GM23248 (cell line): ENCODE measurements at regions not wholly inside any gene's neighbourhood (a gene's known extent, or its start where the extent isn't known, plus 50 kb on each side); places are given as distances from the start of the nearest gene placed in this dataset.

Experiments
- DNase-seq: peaks from one replicate; pipeline ENCODE4 v3.0.0-alpha.2; 2015
- H2AFZ ChIP-seq: fragments of 200-600 bp; sonication (generic); 2 replicates; pipeline ENCODE4 v1.6.1; 2016; ENCODE audit warnings: antibody characterized with exemption
- H3F3A ChIP-seq: fragments of 200-600 bp; sonication (generic); 2 replicates; pipeline ENCODE4 v1.6.1; 2016; ENCODE audit warnings: mild to moderate bottlenecking, antibody characterized with exemption, mixed run types; ENCODE audit not compliant: insufficient read depth
- H3K27ac ChIP-seq: fragments of 200-600 bp; sonication (generic); 2 replicates; pipeline ENCODE4 v1.5.1; 2016; ENCODE audit warnings: mild to moderate bottlenecking
- H3K27me3 ChIP-seq: fragments of 200-600 bp; sonication (generic); replicated peaks from 2 replicates; pipeline ENCODE4 v1.6.1; 2016; ENCODE audit warnings: mild to moderate bottlenecking; ENCODE audit not compliant: insufficient read depth
- H3K36me3 ChIP-seq: fragments of 200-600 bp; sonication (generic); 2 replicates; pipeline ENCODE4 v1.6.1; 2016; ENCODE audit warnings: low read depth, mild to moderate bottlenecking
- H3K4me1 ChIP-seq: fragments of 200-600 bp; sonication (generic); 2 replicates; pipeline ENCODE4 v1.6.1; 2016; ENCODE audit warnings: mild to moderate bottlenecking; ENCODE audit not compliant: insufficient read depth
- H3K4me2 ChIP-seq: fragments of 200-600 bp; sonication (generic); one replicate; pipeline ENCODE4 v1.6.1; 2016; ENCODE audit warnings: mild to moderate bottlenecking; ENCODE audit not compliant: unreplicated experiment
- H3K4me3 ChIP-seq: fragments of 200-600 bp; sonication (generic); 2 replicates; pipeline ENCODE4 v1.5.1; 2016; ENCODE audit warnings: mild to moderate bottlenecking
- H3K79me2 ChIP-seq: fragments of 200-600 bp; sonication (generic); 2 replicates; pipeline ENCODE4 v1.6.1; 2016; ENCODE audit warnings: mild to moderate bottlenecking; ENCODE audit not compliant: insufficient read depth
- H3K9ac ChIP-seq: fragments of 200-600 bp; sonication (generic); 2 replicates; pipeline ENCODE4 v1.6.1; 2016; ENCODE audit warnings: mild to moderate bottlenecking
- H3K9me2 ChIP-seq: fragments of 200-600 bp; sonication (generic); 2 replicates; pipeline ENCODE4 v1.6.1; 2016; ENCODE audit warnings: mixed run types, mild to moderate bottlenecking, moderate library complexity; ENCODE audit not compliant: insufficient read depth
- H3K9me3 ChIP-seq: fragments of 200-600 bp; sonication (generic); one replicate; pipeline ENCODE4 v1.6.1; 2017; ENCODE audit warnings: low read depth
- H4K20me1 ChIP-seq: fragments of 200-600 bp; sonication (generic); 2 replicates; pipeline ENCODE4 v1.6.0; 2016; ENCODE audit not compliant: insufficient read depth
- EZH2 ChIP-seq: fragments of 200-600 bp; sonication (generic); IDR thresholded peaks from 2 replicates; pipeline ENCODE4 v1.6.1; 2018; ENCODE audit warnings: antibody characterized with exemption, mild to moderate bottlenecking; ENCODE audit not compliant: insufficient read depth, poor library complexity, severe bottlenecking
- EZH2phosphoT487 ChIP-seq: fragments of 200-600 bp; sonication (generic); IDR thresholded peaks from 2 replicates; pipeline ENCODE4 v1.6.1; 2018; ENCODE audit warnings: antibody characterized with exemption, moderate library complexity, mild to moderate bottlenecking, low read depth; ENCODE audit not compliant: insufficient read depth
- WGBS, 2 experiments: methylation state at CpG; one replicate each; pipeline ENCODE4 v1.1.6; 2015 to 2017; ENCODE audit warnings: low lambda C conversion rate in 2 of 2, low coverage in 1 of 2; ENCODE audit errors: missing lambda C conversion rate in 2 of 2; 5-methylcytosine and 5-hydroxymethylcytosine counted together
- in situ Hi-C: fragments of 300-500 bp; cut with MboI; formaldehyde crosslinking; loops from 2 replicates; pipeline ENCODE4 v1.15.0; 2020

- H3F3A ChIP-seq = no peaks in the 10 kb centered on the region
- no peaks in the 10 kb centered on the region for H3K36me3 ChIP-seq
- no peaks in the 10 kb centered on the region for H3K9me2 ChIP-seq
- H3K9ac ChIP-seq = no peak overlapping the region
- H3K4me1 ChIP-seq = 0 out of 2 replicates have a peak, but pooled peaks cover 7% of the 10 kb centered on the region
- TF ChIP-seq EZH2phosphoT487 = no peak
- no peak for TF ChIP-seq EZH2
- H3K79me2 ChIP-seq = no peaks in the 10 kb centered on the region
- H3K27ac ChIP-seq = no peak overlapping the region
- no peaks in the 10 kb centered on the region for H4K20me1 ChIP-seq
- in situ Hi-C loops = no loop called here
- 96 to 100% methylated on average over 1 of the region's 1 CpG for WGBS, 2 experiments
- DNase-seq = no peak
- no peaks in the 10 kb centered on the region for H3K9me3 ChIP-seq
- no peak overlapping the region for H3K4me2 ChIP-seq
- no peaks in the 10 kb centered on the region for H3K27me3 ChIP-seq
- no peak overlapping the region for H3K4me3 ChIP-seq
- no peak overlapping the region for H2AFZ ChIP-seq
These were observed 292.9 kb upstream of the ZMIZ1 start for GRCh38 chr10:78775891-78776290.

GRCh38 chr10:78776756-78777155, 292.0 kb upstream of the ZMIZ1 start:
- H3K4me1 ChIP-seq = 0 out of 2 replicates have a peak, but pooled peaks cover 7% of the 10 kb centered on the region
- TF ChIP-seq EZH2 (no peak), EZH2phosphoT487 (no peak)
- no peaks in the 10 kb centered on the region for H3K36me3 ChIP-seq
- no peak overlapping the region for H3K9ac ChIP-seq
- H3K27ac ChIP-seq = no peak overlapping the region
- no peak for DNase-seq
- H3K4me3 ChIP-seq = no peak overlapping the region
- no peaks in the 10 kb centered on the region for H3K9me2 ChIP-seq
- no peaks in the 10 kb centered on the region for H3K27me3 ChIP-seq
- no peaks in the 10 kb centered on the region for H4K20me1 ChIP-seq
- no peak overlapping the region for H3K4me2 ChIP-seq
- no peak overlapping the region for H2AFZ ChIP-seq
- WGBS, 2 experiments = 69 to 71% methylated on average over 6 of the region's 6 CpGs
- in situ Hi-C loops = no loop called here
- H3K9me3 ChIP-seq = no peaks in the 10 kb centered on the region
- H3F3A ChIP-seq = no peaks in the 10 kb centered on the region
- H3K79me2 ChIP-seq = no peaks in the 10 kb centered on the region

- no peaks in the 10 kb centered on the region for H3K79me2 ChIP-seq
These were observed 291.3 kb upstream of the ZMIZ1 start for GRCh38 chr10:78777466-78777865.

GRCh38 chr10:78777867-78778266, 290.9 kb upstream of the ZMIZ1 start:
- no peak for TF ChIP-seq EZH2
- TF ChIP-seq EZH2phosphoT487 = no peak
- no peaks in the 10 kb centered on the region for H3F3A ChIP-seq
- no peaks in the 10 kb centered on the region for H3K9me3 ChIP-seq
- H3K27me3 ChIP-seq = no peaks in the 10 kb centered on the region
- no peaks in the 10 kb centered on the region for H3K79me2 ChIP-seq
- H3K9me2 ChIP-seq = no peaks in the 10 kb centered on the region
- peak overlapping the region; percentile 58; the same call in 1 of the 2 replicates for H2AFZ ChIP-seq
- H3K9ac ChIP-seq = no peak overlapping the region
- in situ Hi-C loops = no loop called here
- 58 to 59% methylated on average over 5 of the region's 5 CpGs for WGBS, 2 experiments
- no peaks in the 10 kb centered on the region for H4K20me1 ChIP-seq
- no peak overlapping the region for H3K4me3 ChIP-seq
- H3K4me2 ChIP-seq = no peak overlapping the region
- DNase-seq = peak; percentile 49
- 0 out of 2 replicates have a peak, but pooled peaks cover 7% of the 10 kb centered on the region for H3K4me1 ChIP-seq
- H3K27ac ChIP-seq = no peak overlapping the region
- no peaks in the 10 kb centered on the region for H3K36me3 ChIP-seq

More at GRCh38 chr10:78777466-78777865, 291.3 kb upstream of the ZMIZ1 start:
- H3K4me3 ChIP-seq = no peak overlapping the region
- H3K9ac ChIP-seq = no peak overlapping the region
- H3F3A ChIP-seq = no peaks in the 10 kb centered on the region
- in situ Hi-C loops = no loop called here
- 42 to 50% methylated on average over 5 of the region's 5 CpGs for WGBS, 2 experiments
- TF ChIP-seq EZH2phosphoT487 (no peak), EZH2 (no peak)
- no peaks in the 10 kb centered on the region for H3K27me3 ChIP-seq
- no peaks in the 10 kb centered on the region for H3K9me2 ChIP-seq
- peak overlapping the region; percentile 58 for H2AFZ ChIP-seq
- no peaks in the 10 kb centered on the region for H4K20me1 ChIP-seq
- H3K4me2 ChIP-seq = no peak overlapping the region
- no peak overlapping the region for H3K27ac ChIP-seq
- peak; percentile 65 for DNase-seq
- H3K36me3 ChIP-seq = no peaks in the 10 kb centered on the region
- 0 out of 2 replicates have a peak, but pooled peaks cover 7% of the 10 kb centered on the region for H3K4me1 ChIP-seq
- H3K9me3 ChIP-seq = no peaks in the 10 kb centered on the region
